GM12878 (cell line): ENCODE measurements at regions not wholly inside any gene's neighbourhood (a gene's known extent, or its start where the extent isn't known, plus 50 kb on each side); places are given as distances from the start of the nearest gene placed in this dataset.

Experiments
- ATAC-seq: fragments of 200-7000 bp; cut with Tn5 transposase; 3 replicates; pipeline ENCODE4 v1.9.1; 2020; ENCODE audit warnings: mild to moderate bottlenecking, moderate library complexity
- BruUV-seq: library from RNA; stranded (reverse); fragments of 400-500 nt; replicated peaks from 2 replicates; lab custom pipeline; 2021; lab: Mats Ljungman, UMichigan
- CTCF ChIA-PET: fragments of 300-600 bp; sonication (Branson Sonifier 250); formaldehyde crosslinking; extraction: SDS; loops from one replicate; lab custom pipeline; 2021; ENCODE audit warnings: inconsistent platforms; lab: Yijun Ruan, JAX
- POLR2A ChIA-PET: fragments of 350-600 bp; formaldehyde crosslinking; extraction: SDS; loops from one replicate; lab custom pipeline; 2021; ENCODE audit warnings: inconsistent platforms; lab: Charles Lee
- RAD21 ChIA-PET: fragments of 300-600 bp; sonication (Branson Sonifier 250); formaldehyde crosslinking; loops from one replicate; lab custom pipeline; 2023; ENCODE audit warnings: antibody characterized with exemption; ENCODE audit not compliant: unreplicated experiment; lab: Charles Lee
- SMC1A ChIA-PET: fragments of 300-600 bp; sonication (Branson Sonifier 250); formaldehyde crosslinking; loops from one replicate; lab custom pipeline; 2023; ENCODE audit not compliant: unreplicated experiment, uncharacterized antibody; lab: Charles Lee
- DNase-seq: peaks from one replicate; pipeline ENCODE4 v3.0.0-alpha.2; 2011; ENCODE audit warnings: low read depth, low spot score
- FAIRE-seq: peaks from 3 replicates; lab custom pipeline; 2011; peaks lifted over from hg19 to GRCh38; lab: Jason Lieb, UNC
- H2AFZ ChIP-seq: 2 replicates; pipeline ENCODE4 v1.6.0; 2011; ENCODE audit warnings: low read depth, low read length, control low read depth; ENCODE audit not compliant: control insufficient read depth
- H3K27ac ChIP-seq: 2 replicates; pipeline ENCODE4 v1.5.1; 2011; ENCODE audit warnings: control low read depth; ENCODE audit not compliant: control insufficient read depth, insufficient read depth
- H3K27me3 ChIP-seq, 2 experiments: replicated peaks in 1 of 2; 2 replicates each; pipeline versions ENCODE4 v1.6.0 to v1.6.1; 2011; ENCODE audit warnings: low read length in 1 of 2; ENCODE audit not compliant: control insufficient read depth in 2 of 2, insufficient read depth in 2 of 2
- H3K36me3 ChIP-seq, 2 experiments: 2 replicates each; pipeline ENCODE4 v1.5.1; 2011; ENCODE audit warnings: low read length in 1 of 2; ENCODE audit not compliant: control insufficient read depth in 2 of 2, insufficient read depth in 2 of 2
- H3K4me1 ChIP-seq: 2 replicates; pipeline ENCODE4 v1.6.1; 2011; ENCODE audit warnings: mild to moderate bottlenecking, low read length, moderate library complexity, mixed read lengths; ENCODE audit not compliant: control insufficient read depth, insufficient read depth
- H3K4me2 ChIP-seq: 2 replicates; pipeline ENCODE4 v1.6.0; 2011; ENCODE audit warnings: control low read depth; ENCODE audit not compliant: control insufficient read depth, insufficient read depth
- H3K4me3 ChIP-seq: fragments of 200-600 bp; sonication (generic); 2 replicates; pipeline ENCODE4 v1.5.1; 2016
- H3K79me2 ChIP-seq: 2 replicates; pipeline ENCODE4 v1.6.0; 2011; ENCODE audit warnings: low read length; ENCODE audit not compliant: control insufficient read depth, insufficient read depth
- H3K9ac ChIP-seq: 2 replicates; pipeline ENCODE4 v1.8.0; 2011; ENCODE audit warnings: low read length, control low read depth, mixed read lengths; ENCODE audit not compliant: control insufficient read depth, insufficient read depth
- H3K9me3 ChIP-seq: replicated peaks from 3 replicates; pipeline ENCODE4 v1.5.1; 2011; ENCODE audit warnings: mild to moderate bottlenecking, low read length; ENCODE audit not compliant: control insufficient read depth, insufficient read depth
- H4K20me1 ChIP-seq: 2 replicates; pipeline ENCODE4 v1.6.0; 2011; ENCODE audit not compliant: control insufficient read depth, insufficient read depth
- BHLHE40 ChIP-seq, 2 experiments: fragments of 450-650 bp in 1 of 2; IDR thresholded peaks; 2 replicates each; pipeline ENCODE4 v1.6.1; 2011 to 2017; ENCODE audit warnings: low read depth in 2 of 2, borderline replicate concordance in 1 of 2, improper control_type of control experiment in 1 of 2, low read length in 1 of 2, mild to moderate bottlenecking in 1 of 2
- BRCA1 ChIP-seq: IDR thresholded peaks from 2 replicates; pipeline ENCODE4 v1.6.1; 2011; ENCODE audit warnings: low read depth, low read length, improper control_type of control experiment
- FOXK2 ChIP-seq: fragments of 450-650 bp; IDR thresholded peaks from 2 replicates; pipeline ENCODE4 v1.6.1; 2017; ENCODE audit warnings: mild to moderate bottlenecking, moderate library complexity
- GABPA ChIP-seq: IDR thresholded peaks from 2 replicates; pipeline ENCODE4 v1.6.1; 2014; ENCODE audit warnings: antibody characterized with exemption, low read depth, mild to moderate bottlenecking, inconsistent platforms
- IKZF1 ChIP-seq: fragments of 450-650 bp; conservative IDR thresholded peaks from 2 replicates; pipeline ENCODE4 v1.6.1; 2017; ENCODE audit warnings: antibody characterized with exemption, mild to moderate bottlenecking
- JUND ChIP-seq: IDR thresholded peaks from 2 replicates; pipeline ENCODE4 v1.6.1; 2012; ENCODE audit warnings: low read depth, mild to moderate bottlenecking, low read length, improper control_type of control experiment, moderate library complexity
- NFXL1 ChIP-seq: fragments of 450-650 bp; IDR thresholded peaks from 2 replicates; pipeline ENCODE4 v1.6.1; 2017; ENCODE audit warnings: antibody characterized with exemption, mild to moderate bottlenecking, borderline replicate concordance
- NFYB ChIP-seq: IDR thresholded peaks from 2 replicates; pipeline ENCODE4 v1.6.1; 2011; ENCODE audit warnings: low read depth, mild to moderate bottlenecking, low read length, improper control_type of control experiment, moderate library complexity; ENCODE audit not compliant: insufficient read depth
- PAX5 ChIP-seq: IDR thresholded peaks from 2 replicates; pipeline ENCODE4 v1.6.1; 2011; ENCODE audit warnings: low read depth, low read length, borderline replicate concordance
- POLR2A ChIP-seq: IDR thresholded peaks from 2 replicates; pipeline ENCODE4 v1.6.1; 2011; ENCODE audit warnings: low read depth, mild to moderate bottlenecking, low read length
- SUPT20H ChIP-seq: IDR thresholded peaks from 2 replicates; pipeline ENCODE4 v1.6.1; 2011; ENCODE audit warnings: low read depth, mild to moderate bottlenecking, low read length, moderate library complexity, borderline replicate concordance; ENCODE audit not compliant: control insufficient read depth
- TAF1 ChIP-seq: IDR thresholded peaks from 2 replicates; pipeline ENCODE4 v1.6.1; 2011; ENCODE audit warnings: mild to moderate bottlenecking, low read depth, low read length, borderline replicate concordance
- WGBS: methylation state at CpG from one replicate; pipeline ENCODE4 v1.1.6; 2016; ENCODE audit warnings: low lambda C conversion rate; ENCODE audit not compliant: insufficient replicate concordance, insufficient coverage; ENCODE audit errors: missing lambda C conversion rate; 5-methylcytosine and 5-hydroxymethylcytosine counted together
- in situ Hi-C: fragments of 300-500 bp; cut with MboI; formaldehyde crosslinking; loops from 9 replicates; pipeline ENCODE4 v1.14.3; 2018; ENCODE audit warnings: mixed read lengths
- intact Hi-C: fragments of 100-400 bp; cut with micrococcal nuclease; formaldehyde crosslinking; loops from one replicate; pipeline ENCODE4 v1.14.2; 2022; ENCODE audit not compliant: unreplicated experiment
- TF ChIP-seq, protein P1 (sequence below): fragments of 450-650 bp; IDR thresholded peaks from 2 replicates; pipeline ENCODE4 v1.6.1; 2018; ENCODE audit warnings: mild to moderate bottlenecking, low read depth, moderate library complexity; ENCODE audit not compliant: partially characterized antibody
- TF ChIP-seq, protein P2 (sequence below): fragments of 450-650 bp; IDR thresholded peaks from 2 replicates; pipeline ENCODE4 v1.6.1; 2016; ENCODE audit warnings: mild to moderate bottlenecking, moderate library complexity, borderline replicate concordance
- TF ChIP-seq, protein P3 (sequence below): fragments of 450-650 bp; IDR thresholded peaks from 2 replicates; pipeline ENCODE4 v1.6.1; 2017; ENCODE audit warnings: borderline replicate concordance
- TF ChIP-seq, protein P4 (sequence below): IDR thresholded peaks from 2 replicates; pipeline ENCODE4 v1.6.1; 2011; ENCODE audit warnings: borderline replicate concordance, low read depth, mild to moderate bottlenecking, moderate library complexity, low read length; ENCODE audit not compliant: insufficient read depth, poor library complexity, severe bottlenecking

GRCh38 chr5:61732796-61733195, 400.7 kb downstream of the ZSWIM6 start:
- Histone ChIP-seq H3K4me1 (no peaks in the 10 kb centered on the region), H3K4me3 (no peak overlapping the region), H3K27me3 (no peaks in the 10 kb centered on the region; a peak in 1 of 4 replicates), H4K20me1 (no peaks in the 10 kb centered on the region), H3K9ac (no peak overlapping the region), H2AFZ (no peak overlapping the region), H3K79me2 (no peaks in the 10 kb centered on the region), H3K9me3 (no peaks in the 10 kb centered on the region), H3K4me2 (no peak overlapping the region), H3K36me3 (no peaks in the 10 kb centered on the region), H3K27ac (no peak overlapping the region)
- FAIRE-seq (no peak), ATAC-seq (no peak), DNase-seq (no peak)
- ChIA-PET RAD21 (no interaction called here), POLR2A (no interaction called here), SMC1A (no interaction called here), CTCF (no interaction called here)
- in situ Hi-C loops (no loop called here), intact Hi-C loops (no loop called here)
- no TSS peak for BruUV-seq
- 52% methylated on average over 18 of the region's 18 CpGs for WGBS
- TF ChIP-seq BRCA1 = no peak
- no peak for TF ChIP-seq NFXL1
- TF ChIP-seq GABPA = no peak
- TF ChIP-seq, protein P1, sequence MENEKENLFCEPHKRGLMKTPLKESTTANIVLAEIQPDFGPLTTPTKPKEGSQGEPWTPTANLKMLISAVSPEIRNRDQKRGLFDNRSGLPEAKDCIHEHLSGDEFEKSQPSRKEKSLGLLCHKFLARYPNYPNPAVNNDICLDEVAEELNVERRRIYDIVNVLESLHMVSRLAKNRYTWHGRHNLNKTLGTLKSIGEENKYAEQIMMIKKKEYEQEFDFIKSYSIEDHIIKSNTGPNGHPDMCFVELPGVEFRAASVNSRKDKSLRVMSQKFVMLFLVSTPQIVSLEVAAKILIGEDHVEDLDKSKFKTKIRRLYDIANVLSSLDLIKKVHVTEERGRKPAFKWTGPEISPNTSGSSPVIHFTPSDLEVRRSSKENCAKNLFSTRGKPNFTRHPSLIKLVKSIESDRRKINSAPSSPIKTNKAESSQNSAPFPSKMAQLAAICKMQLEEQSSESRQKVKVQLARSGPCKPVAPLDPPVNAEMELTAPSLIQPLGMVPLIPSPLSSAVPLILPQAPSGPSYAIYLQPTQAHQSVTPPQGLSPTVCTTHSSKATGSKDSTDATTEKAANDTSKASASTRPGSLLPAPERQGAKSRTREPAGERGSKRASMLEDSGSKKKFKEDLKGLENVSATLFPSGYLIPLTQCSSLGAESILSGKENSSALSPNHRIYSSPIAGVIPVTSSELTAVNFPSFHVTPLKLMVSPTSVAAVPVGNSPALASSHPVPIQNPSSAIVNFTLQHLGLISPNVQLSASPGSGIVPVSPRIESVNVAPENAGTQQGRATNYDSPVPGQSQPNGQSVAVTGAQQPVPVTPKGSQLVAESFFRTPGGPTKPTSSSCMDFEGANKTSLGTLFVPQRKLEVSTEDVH = no peak
- no peak for TF ChIP-seq POLR2A
- TF ChIP-seq TAF1 = no peak
- no peak for TF ChIP-seq FOXK2
- TF ChIP-seq, protein P2, sequence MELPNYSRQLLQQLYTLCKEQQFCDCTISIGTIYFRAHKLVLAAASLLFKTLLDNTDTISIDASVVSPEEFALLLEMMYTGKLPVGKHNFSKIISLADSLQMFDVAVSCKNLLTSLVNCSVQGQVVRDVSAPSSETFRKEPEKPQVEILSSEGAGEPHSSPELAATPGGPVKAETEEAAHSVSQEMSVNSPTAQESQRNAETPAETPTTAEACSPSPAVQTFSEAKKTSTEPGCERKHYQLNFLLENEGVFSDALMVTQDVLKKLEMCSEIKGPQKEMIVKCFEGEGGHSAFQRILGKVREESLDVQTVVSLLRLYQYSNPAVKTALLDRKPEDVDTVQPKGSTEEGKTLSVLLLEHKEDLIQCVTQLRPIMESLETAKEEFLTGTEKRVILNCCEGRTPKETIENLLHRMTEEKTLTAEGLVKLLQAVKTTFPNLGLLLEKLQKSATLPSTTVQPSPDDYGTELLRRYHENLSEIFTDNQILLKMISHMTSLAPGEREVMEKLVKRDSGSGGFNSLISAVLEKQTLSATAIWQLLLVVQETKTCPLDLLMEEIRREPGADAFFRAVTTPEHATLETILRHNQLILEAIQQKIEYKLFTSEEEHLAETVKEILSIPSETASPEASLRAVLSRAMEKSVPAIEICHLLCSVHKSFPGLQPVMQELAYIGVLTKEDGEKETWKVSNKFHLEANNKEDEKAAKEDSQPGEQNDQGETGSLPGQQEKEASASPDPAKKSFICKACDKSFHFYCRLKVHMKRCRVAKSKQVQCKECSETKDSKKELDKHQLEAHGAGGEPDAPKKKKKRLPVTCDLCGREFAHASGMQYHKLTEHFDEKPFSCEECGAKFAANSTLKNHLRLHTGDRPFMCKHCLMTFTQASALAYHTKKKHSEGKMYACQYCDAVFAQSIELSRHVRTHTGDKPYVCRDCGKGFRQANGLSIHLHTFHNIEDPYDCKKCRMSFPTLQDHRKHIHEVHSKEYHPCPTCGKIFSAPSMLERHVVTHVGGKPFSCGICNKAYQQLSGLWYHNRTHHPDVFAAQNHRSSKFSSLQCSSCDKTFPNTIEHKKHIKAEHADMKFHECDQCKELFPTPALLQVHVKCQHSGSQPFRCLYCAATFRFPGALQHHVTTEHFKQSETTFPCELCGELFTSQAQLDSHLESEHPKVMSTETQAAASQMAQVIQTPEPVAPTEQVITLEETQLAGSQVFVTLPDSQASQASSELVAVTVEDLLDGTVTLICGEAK = no peak
- no peak for TF ChIP-seq BHLHE40 (IDR thresholded peaks at IDR 0.05; ENCODE audit: borderline replicate concordance in 1 of 2, low read depth in 2 of 2, low read length in 1 of 2)
- no peak for TF ChIP-seq SUPT20H
- no peak for TF ChIP-seq IKZF1
- TF ChIP-seq NFYB = no peak
- TF ChIP-seq, protein P3, sequence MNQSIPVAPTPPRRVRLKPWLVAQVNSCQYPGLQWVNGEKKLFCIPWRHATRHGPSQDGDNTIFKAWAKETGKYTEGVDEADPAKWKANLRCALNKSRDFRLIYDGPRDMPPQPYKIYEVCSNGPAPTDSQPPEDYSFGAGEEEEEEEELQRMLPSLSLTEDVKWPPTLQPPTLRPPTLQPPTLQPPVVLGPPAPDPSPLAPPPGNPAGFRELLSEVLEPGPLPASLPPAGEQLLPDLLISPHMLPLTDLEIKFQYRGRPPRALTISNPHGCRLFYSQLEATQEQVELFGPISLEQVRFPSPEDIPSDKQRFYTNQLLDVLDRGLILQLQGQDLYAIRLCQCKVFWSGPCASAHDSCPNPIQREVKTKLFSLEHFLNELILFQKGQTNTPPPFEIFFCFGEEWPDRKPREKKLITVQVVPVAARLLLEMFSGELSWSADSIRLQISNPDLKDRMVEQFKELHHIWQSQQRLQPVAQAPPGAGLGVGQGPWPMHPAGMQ = no peak
- TF ChIP-seq JUND = no peak
- TF ChIP-seq, protein P4, sequence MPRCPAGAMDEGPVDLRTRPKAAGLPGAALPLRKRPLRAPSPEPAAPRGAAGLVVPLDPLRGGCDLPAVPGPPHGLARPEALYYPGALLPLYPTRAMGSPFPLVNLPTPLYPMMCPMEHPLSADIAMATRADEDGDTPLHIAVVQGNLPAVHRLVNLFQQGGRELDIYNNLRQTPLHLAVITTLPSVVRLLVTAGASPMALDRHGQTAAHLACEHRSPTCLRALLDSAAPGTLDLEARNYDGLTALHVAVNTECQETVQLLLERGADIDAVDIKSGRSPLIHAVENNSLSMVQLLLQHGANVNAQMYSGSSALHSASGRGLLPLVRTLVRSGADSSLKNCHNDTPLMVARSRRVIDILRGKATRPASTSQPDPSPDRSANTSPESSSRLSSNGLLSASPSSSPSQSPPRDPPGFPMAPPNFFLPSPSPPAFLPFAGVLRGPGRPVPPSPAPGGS = no peak
- TF ChIP-seq PAX5 = no peak
